ENCODE measurements at regions not wholly inside any gene's neighbourhood (a gene's known extent, or its start where the extent isn't known, plus 50 kb on each side); places are given as distances from the start of the nearest gene placed in this dataset.

- TF ChIP-seq CTCF (conservative IDR thresholded peaks at IDR 0.05; ENCODE audit: low read depth, low read length), result no peak
- H3K4me3 ChIP-seq (ENCODE audit: low read length), result no peak overlapping the region
- DNase-seq (ENCODE audit: low read depth), result no peak
Observed at GRCh38 chr7:47132471-47132870, 449.4 kb downstream of the TNS3 start.

GRCh38 chr7:47128700-47129099 is 453.2 kb downstream of the TNS3 start:
- no peak overlapping the region for H3K4me3 ChIP-seq (ENCODE audit: low read length)
- TF ChIP-seq CTCF (conservative IDR thresholded peaks at IDR 0.05; ENCODE audit: low read depth, low read length), result no peak
- no peak for DNase-seq (ENCODE audit: low read depth)

- DNase-seq (ENCODE audit: low read depth), result no peak
- no peak for TF ChIP-seq CTCF (conservative IDR thresholded peaks at IDR 0.05; ENCODE audit: low read depth, low read length)
Observed at GRCh38 chr7:47125529-47125928, 456.4 kb downstream of the TNS3 start.

GRCh38 chr7:47119261-47119865 is 462.5 kb downstream of the TNS3 start:
- DNase-seq (ENCODE audit: low read depth), result no peak
- TF ChIP-seq CTCF (conservative IDR thresholded peaks at IDR 0.05; ENCODE audit: low read depth, low read length), result no peak
- H3K4me3 ChIP-seq (ENCODE audit: low read length), result no peak overlapping the region

More at GRCh38 chr7:47125529-47125928, 456.4 kb downstream of the TNS3 start:
- H3K4me3 ChIP-seq (ENCODE audit: low read length), result no peak overlapping the region

GRCh38 chr7:47104206-47104549 is 477.7 kb downstream of the TNS3 start:
- no peak for DNase-seq (ENCODE audit: low read depth)
- no peak overlapping the region for H3K4me3 ChIP-seq (ENCODE audit: low read length)
- no peak for TF ChIP-seq CTCF (conservative IDR thresholded peaks at IDR 0.05; ENCODE audit: low read depth, low read length)

GRCh38 chr7:47103498-47104205 is 478.3 kb downstream of the TNS3 start:
- no peak for TF ChIP-seq CTCF (conservative IDR thresholded peaks at IDR 0.05; ENCODE audit: low read depth, low read length)
- H3K4me3 ChIP-seq (ENCODE audit: low read length), result no peak overlapping the region
- DNase-seq (ENCODE audit: low read depth), result no peak

- DNase-seq (ENCODE audit: low read depth), result no peak
- H3K4me3 ChIP-seq (ENCODE audit: low read length), result no peak overlapping the region
- no peak for TF ChIP-seq CTCF (conservative IDR thresholded peaks at IDR 0.05; ENCODE audit: low read depth, low read length)
Observed at GRCh38 chr7:47102331-47102841, 479.5 kb downstream of the TNS3 start.

All from retinal pigment epithelial cell (primary cell).